ENCODE measurements at regions not wholly inside any gene's neighbourhood (a gene's known extent, or its start where the extent isn't known, plus 50 kb on each side); places are given as distances from the start of the nearest gene placed in this dataset.

- intact Hi-C loops (cut with micrococcal nuclease; ENCODE audit: unreplicated experiment) = no loop called here
- Histone ChIP-seq H3K27ac (ENCODE audit: low read depth, low read length, poor library complexity, severe bottlenecking) (no peak overlapping the region), H3K9me3 (ENCODE audit: low read length) (no peaks in the 10 kb centered on the region), H3K4me1 (ENCODE audit: insufficient read depth, low read length, poor library complexity, severe bottlenecking) (no peaks in the 10 kb centered on the region), H3K79me2 (ENCODE audit: insufficient read depth, low read depth, low read length) (no peaks in the 10 kb centered on the region), H3K36me3 (ENCODE audit: insufficient read depth, low read length) (no peaks in the 10 kb centered on the region), H3K4me2 (ENCODE audit: low read length) (no peak overlapping the region), H3K4me3 (ENCODE audit: low read depth, low read length, poor library complexity, severe bottlenecking) (no peak overlapping the region), H3K9me2 (ENCODE audit: insufficient read depth, low read length) (no peaks in the 10 kb centered on the region), H2AFZ (ENCODE audit: low read length) (no peak overlapping the region), H4K20me1 (ENCODE audit: insufficient read depth, low read length) (no peaks in the 10 kb centered on the region)
- no peak for TF ChIP-seq EZH2phosphoT487 (IDR thresholded peaks at IDR 0.05; ENCODE audit: borderline replicate concordance, low read depth, low read length)
- no peak for TF ChIP-seq CTCF (conservative IDR thresholded peaks at IDR 0.05; ENCODE audit: low read length)
- no TSS peak for BruUV-seq (replicated peaks)
- CTCF ChIA-PET (ENCODE audit: unreplicated experiment) = no interaction called here
- no peak for DNase-seq (ENCODE audit: low spot score)
- POLR2A ChIA-PET = no interaction called here
Observed at GRCh38 chr12:125720961-125721360, 655.7 kb downstream of the AACS start.

GRCh38 chr12:125734137-125734536 is 668.9 kb downstream of the AACS start:
- H3K9me2 ChIP-seq (ENCODE audit: insufficient read depth, low read length) = no peaks in the 10 kb centered on the region
- H2AFZ ChIP-seq (ENCODE audit: low read length) = no peak overlapping the region
- H3K4me1 ChIP-seq (ENCODE audit: insufficient read depth, low read length, poor library complexity, severe bottlenecking) = no peaks in the 10 kb centered on the region
- no peak overlapping the region for H3K27ac ChIP-seq (ENCODE audit: low read depth, low read length, poor library complexity, severe bottlenecking)
- H4K20me1 ChIP-seq (ENCODE audit: insufficient read depth, low read length) = no peaks in the 10 kb centered on the region
- TF ChIP-seq CTCF (conservative IDR thresholded peaks at IDR 0.05; ENCODE audit: low read length) = peak; percentile 34; the same call in 1 of the 2 replicates
- no peak for TF ChIP-seq EZH2phosphoT487 (IDR thresholded peaks at IDR 0.05; ENCODE audit: borderline replicate concordance, low read depth, low read length)
- H3K36me3 ChIP-seq (ENCODE audit: insufficient read depth, low read length) = no peaks in the 10 kb centered on the region
- peaks cover 4% of the 10 kb centered on the region; the same call in 1 of the 2 replicates for H3K9me3 ChIP-seq (ENCODE audit: low read length)
- no peaks in the 10 kb centered on the region for H3K79me2 ChIP-seq (ENCODE audit: insufficient read depth, low read depth, low read length)
- ChIA-PET CTCF (ENCODE audit: unreplicated experiment) (no interaction called here), POLR2A (interaction anchor here (0.6 kb wide), 1 partner anchor 89 kb away, joined by 7 read pairs; no protein-coding TSS in a partner anchor)
- intact Hi-C loops (cut with micrococcal nuclease; ENCODE audit: unreplicated experiment) = no loop called here
- H3K4me3 ChIP-seq (ENCODE audit: low read depth, low read length, poor library complexity, severe bottlenecking) = no peak overlapping the region
- DNase-seq (ENCODE audit: low spot score) = peak; percentile 4
- no TSS peak for BruUV-seq (replicated peaks)
- no peak overlapping the region for H3K4me2 ChIP-seq (ENCODE audit: low read length)

- Histone ChIP-seq H3K4me3 (ENCODE audit: low read depth, low read length, poor library complexity, severe bottlenecking) (no peak overlapping the region), H4K20me1 (ENCODE audit: insufficient read depth, low read length) (no peaks in the 10 kb centered on the region), H3K36me3 (ENCODE audit: insufficient read depth, low read length) (no peaks in the 10 kb centered on the region), H2AFZ (ENCODE audit: low read length) (no peak overlapping the region), H3K27ac (ENCODE audit: low read depth, low read length, poor library complexity, severe bottlenecking) (no peak overlapping the region), H3K9me2 (ENCODE audit: insufficient read depth, low read length) (no peaks in the 10 kb centered on the region), H3K4me1 (ENCODE audit: insufficient read depth, low read length, poor library complexity, severe bottlenecking) (no peaks in the 10 kb centered on the region), H3K4me2 (ENCODE audit: low read length) (no peak overlapping the region), H3K79me2 (ENCODE audit: insufficient read depth, low read depth, low read length) (no peaks in the 10 kb centered on the region), H3K9me3 (ENCODE audit: low read length) (peaks cover 2% of the 10 kb centered on the region; the same call in 1 of the 2 replicates)
- TF ChIP-seq EZH2phosphoT487 (IDR thresholded peaks at IDR 0.05; ENCODE audit: borderline replicate concordance, low read depth, low read length) = no peak
- TF ChIP-seq CTCF (conservative IDR thresholded peaks at IDR 0.05; ENCODE audit: low read length) = no peak
- intact Hi-C loops (cut with micrococcal nuclease; ENCODE audit: unreplicated experiment) = no loop called here
- ChIA-PET CTCF (ENCODE audit: unreplicated experiment) (no interaction called here), POLR2A (no interaction called here)
- BruUV-seq (replicated peaks) = no TSS peak
- DNase-seq (ENCODE audit: low spot score) = no peak
Observed at GRCh38 chr12:125738211-125738610, 673.0 kb downstream of the AACS start.
